Keratinocyte (primary cell): ENCODE measurements at regions not wholly inside any gene's neighbourhood (a gene's known extent, or its start where the extent isn't known, plus 50 kb on each side); places are given as distances from the start of the nearest gene placed in this dataset.

ENCODE experiments used
- DNase-seq: peaks from one replicate; pipeline ENCODE4 v3.0.0-alpha.2; 2011; ENCODE audit warnings: low read depth, missing footprints, low spot score
- FAIRE-seq: peaks from 2 replicates; lab custom pipeline; 2011; peaks lifted over from hg19 to GRCh38; lab: Jason Lieb, UNC
- H2AFZ ChIP-seq: 2 replicates; pipeline ENCODE4 v1.6.0; 2012; ENCODE audit warnings: low read length, control low read depth, inconsistent platforms; ENCODE audit not compliant: control insufficient read depth
- H3K27ac ChIP-seq: 2 replicates; pipeline ENCODE4 v1.5.1; 2011; ENCODE audit warnings: low read length; ENCODE audit not compliant: control insufficient read depth, insufficient read depth
- H3K27me3 ChIP-seq: 3 replicates; pipeline ENCODE4 v1.6.0; 2011; ENCODE audit warnings: low read length; ENCODE audit not compliant: control insufficient read depth, insufficient read depth; ENCODE audit errors: extremely low read depth
- H3K36me3 ChIP-seq, 2 experiments: 2 replicates in 1 of 2; 3 replicates in 1 of 2; pipeline ENCODE4 v1.5.1; 2011; ENCODE audit warnings: low read length in 2 of 2, mild to moderate bottlenecking in 1 of 2; ENCODE audit not compliant: control insufficient read depth in 2 of 2, insufficient read depth in 2 of 2; ENCODE audit errors: extremely low read depth in 1 of 2
- H3K4me1 ChIP-seq: 3 replicates; pipeline ENCODE4 v1.5.1; 2011; ENCODE audit warnings: low read length; ENCODE audit not compliant: control insufficient read depth, insufficient read depth; ENCODE audit errors: extremely low read depth
- H3K4me2 ChIP-seq: 3 replicates; pipeline ENCODE4 v1.6.0; 2011; ENCODE audit warnings: low read depth, low read length; ENCODE audit not compliant: control insufficient read depth, insufficient read depth; ENCODE audit errors: extremely low read depth
- H3K4me3 ChIP-seq, 3 experiments: fragments of 200-600 bp in 1 of 3; sonication (generic) in 1 of 3; 2 replicates in 2 of 3; 3 replicates in 1 of 3; pipeline ENCODE4 v1.5.1; 2011 to 2016; ENCODE audit warnings: low read length in 3 of 3, mild to moderate bottlenecking in 3 of 3, control low read depth in 2 of 3, inconsistent platforms in 1 of 3, low read depth in 1 of 3, mixed read lengths in 1 of 3, mixed run types in 1 of 3, moderate library complexity in 1 of 3; ENCODE audit not compliant: control insufficient read depth in 2 of 3, insufficient read depth in 2 of 3; ENCODE audit errors: extremely low read depth in 1 of 3
- H3K79me2 ChIP-seq: 2 replicates; pipeline ENCODE4 v1.6.0; 2012; ENCODE audit warnings: low read length; ENCODE audit not compliant: control insufficient read depth, insufficient read depth
- H3K9ac ChIP-seq: 3 replicates; pipeline ENCODE4 v1.6.0; 2011; ENCODE audit warnings: low read length; ENCODE audit not compliant: control insufficient read depth, insufficient read depth; ENCODE audit errors: extremely low read depth
- H3K9me1 ChIP-seq: 3 replicates; pipeline ENCODE4 v1.6.0; 2011; ENCODE audit warnings: low read length; ENCODE audit not compliant: control insufficient read depth, insufficient read depth; ENCODE audit errors: extremely low read depth
- H3K9me3 ChIP-seq: 2 replicates; pipeline ENCODE4 v1.5.1; 2012; ENCODE audit warnings: low read depth, low read length; ENCODE audit not compliant: control insufficient read depth
- H4K20me1 ChIP-seq: 3 replicates; pipeline ENCODE4 v1.6.0; 2011; ENCODE audit warnings: low read length; ENCODE audit not compliant: control insufficient read depth, insufficient read depth; ENCODE audit errors: extremely low read depth
- CTCF ChIP-seq, 3 experiments: IDR thresholded peaks in 1 of 3; conservative IDR thresholded peaks in 1 of 3; optimal IDR thresholded peaks in 1 of 3; 2 replicates in 2 of 3; 3 replicates in 1 of 3; pipeline versions ENCODE3 to v1.5.1; 2011; ENCODE audit warnings: low read length in 3 of 3, mild to moderate bottlenecking in 3 of 3, moderate library complexity in 2 of 3, control low read depth in 1 of 3, inconsistent platforms in 1 of 3; ENCODE audit not compliant: insufficient read depth in 2 of 3; ENCODE audit errors: extremely low read depth in 1 of 3
- EZH2 ChIP-seq: IDR thresholded peaks from one replicate; pipeline ENCODE4 v1.6.1; 2012; ENCODE audit warnings: inconsistent platforms, mild to moderate bottlenecking, low read length, moderate library complexity
- dilution Hi-C: fragments of 300-500 bp; cut with MboI; formaldehyde crosslinking; loops from one replicate; pipeline ENCODE4 v1.7.0; 2020; ENCODE audit warnings: low sequenced_read_pairs; ENCODE audit not compliant: extremely low pct_ligation_motif_present

GRCh38 chr5:2909035-2909434 is 157.6 kb upstream of the IRX2 start:
- dilution Hi-C loops = no loop called here
- Histone ChIP-seq H3K4me3 (no peak overlapping the region), H3K4me2 (no peak overlapping the region), H3K9ac (no peak overlapping the region), H3K79me2 (no peaks in the 10 kb centered on the region), H3K27me3 (no peaks in the 10 kb centered on the region), H3K27ac (no peak overlapping the region), H3K9me3 (peaks cover 3% of the 10 kb centered on the region), H4K20me1 (no peaks in the 10 kb centered on the region), H3K9me1 (no peaks in the 10 kb centered on the region), H3K36me3 (no peaks in the 10 kb centered on the region), H2AFZ (no peak overlapping the region), H3K4me1 (no peaks in the 10 kb centered on the region)
- no peak for FAIRE-seq
- no peak for DNase-seq
- TF ChIP-seq EZH2 = no peak
- no peak for TF ChIP-seq CTCF (optimal IDR thresholded peaks at IDR 0.05 in 1 of 3, IDR thresholded peaks at IDR 0.05 in 1 of 3, conservative IDR thresholded peaks at IDR 0.05 in 1 of 3; ENCODE audit: extremely low read depth in 1 of 3, insufficient read depth in 2 of 3, low read length in 3 of 3)

GRCh38 chr5:2908086-2908485 is 156.6 kb upstream of the IRX2 start:
- Histone ChIP-seq H3K9me3 (peaks cover 5% of the 10 kb centered on the region), H3K79me2 (no peaks in the 10 kb centered on the region), H3K9me1 (no peaks in the 10 kb centered on the region), H3K27me3 (no peaks in the 10 kb centered on the region), H3K36me3 (no peaks in the 10 kb centered on the region), H3K4me3 (no peak overlapping the region), H3K9ac (no peak overlapping the region), H3K27ac (no peak overlapping the region), H3K4me1 (no peaks in the 10 kb centered on the region), H2AFZ (no peak overlapping the region), H4K20me1 (no peaks in the 10 kb centered on the region), H3K4me2 (no peak overlapping the region)
- DNase-seq = no peak
- TF ChIP-seq EZH2 (no peak), CTCF (optimal IDR thresholded peaks at IDR 0.05 in 1 of 3, IDR thresholded peaks at IDR 0.05 in 1 of 3, conservative IDR thresholded peaks at IDR 0.05 in 1 of 3; ENCODE audit: extremely low read depth in 1 of 3, insufficient read depth in 2 of 3, low read length in 3 of 3) (no peak)
- dilution Hi-C loops = no loop called here
- no peak for FAIRE-seq
